GM18502 (cell line): ENCODE measurements at regions not wholly inside any gene's neighbourhood (a gene's known extent, or its start where the extent isn't known, plus 50 kb on each side); places are given as distances from the start of the nearest gene placed in this dataset.
"Not testable (repeated sequence)": the region's sequence is repeated elsewhere in the genome, so short reads cannot be mapped to it uniquely, and the experiment has no call there.

ENCODE experiments used
- ATAC-seq: cut with Tn5 transposase; IDR thresholded peaks from one replicate; pipeline ENCODE4 v1.9.1; 2021; ENCODE audit warnings: mild to moderate bottlenecking; ENCODE audit not compliant: unreplicated experiment, poor library complexity

- no peak for ATAC-seq
Observed at GRCh38 chr3:166279636-166280035, 442.4 kb upstream of the BCHE start.

DNA sequence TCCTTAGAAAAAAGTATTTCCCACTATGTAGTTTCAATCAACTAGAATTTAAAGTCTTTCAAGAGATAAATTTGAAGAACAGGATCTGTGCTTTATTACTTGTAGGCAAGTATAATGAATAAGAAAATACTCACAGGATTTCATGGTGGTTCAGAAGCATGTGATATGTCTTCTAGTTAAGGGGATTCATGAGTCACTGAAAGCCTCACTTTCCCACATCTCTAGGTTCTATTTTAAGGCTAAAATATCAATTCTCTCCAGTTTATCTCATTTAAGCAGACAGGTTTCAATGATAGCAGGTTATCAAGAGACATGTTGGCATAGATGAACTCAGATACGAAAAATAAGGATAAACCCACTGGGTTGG lies 437.8 kb upstream of the BCHE start:
- ATAC-seq, result no peak

DNA sequence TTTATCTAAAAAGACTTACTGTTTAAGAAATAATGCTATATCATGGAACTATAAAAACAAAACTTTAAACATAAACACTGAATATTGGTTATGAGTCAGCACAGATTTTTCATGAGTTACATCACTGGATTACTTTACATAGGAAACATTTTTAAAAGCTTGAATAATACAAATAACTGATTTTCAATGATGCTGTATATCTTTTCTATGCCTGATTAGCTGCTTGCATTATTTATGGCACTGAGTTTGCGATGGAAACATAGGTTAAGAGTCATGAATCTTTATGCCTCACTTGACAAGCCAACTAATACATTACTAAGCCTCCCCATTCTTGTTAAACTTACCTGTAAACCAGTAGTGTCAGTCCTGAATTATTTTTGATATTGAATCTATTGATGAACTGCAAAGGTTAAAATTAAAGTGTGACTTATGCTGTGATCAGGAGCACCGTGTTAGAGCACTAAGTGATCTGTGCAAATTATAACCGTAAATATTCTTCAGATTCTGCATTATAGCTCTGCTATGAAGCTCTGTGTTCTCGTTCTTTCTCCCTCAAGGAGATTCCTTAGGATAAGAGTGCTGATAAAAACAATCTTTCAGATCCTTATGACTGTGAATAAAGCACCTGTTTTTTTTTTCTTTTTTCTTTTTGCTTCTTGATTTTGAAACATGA lies 437.3 kb upstream of the BCHE start:
- ATAC-seq, result no peak

DNA sequence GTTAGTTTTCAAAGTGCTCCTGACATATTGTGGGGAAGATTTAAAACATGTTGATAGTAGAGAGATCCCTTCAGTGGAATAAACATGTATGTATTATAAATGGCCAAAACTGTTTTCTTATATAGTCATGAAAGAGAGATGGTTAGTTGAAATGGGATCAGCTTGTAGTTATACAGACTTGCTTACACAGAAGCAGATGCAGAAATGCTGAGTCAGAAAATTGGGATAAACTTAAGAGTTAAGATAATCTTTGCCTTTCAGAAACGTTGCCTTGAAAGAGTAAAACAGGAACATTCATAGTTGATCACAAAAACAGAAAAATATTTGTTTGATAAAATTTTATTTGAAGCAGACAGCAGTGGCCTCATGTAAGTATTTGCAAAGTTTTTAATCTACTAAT lies 433.2 kb upstream of the BCHE start:
- ATAC-seq, result no peak

DNA sequence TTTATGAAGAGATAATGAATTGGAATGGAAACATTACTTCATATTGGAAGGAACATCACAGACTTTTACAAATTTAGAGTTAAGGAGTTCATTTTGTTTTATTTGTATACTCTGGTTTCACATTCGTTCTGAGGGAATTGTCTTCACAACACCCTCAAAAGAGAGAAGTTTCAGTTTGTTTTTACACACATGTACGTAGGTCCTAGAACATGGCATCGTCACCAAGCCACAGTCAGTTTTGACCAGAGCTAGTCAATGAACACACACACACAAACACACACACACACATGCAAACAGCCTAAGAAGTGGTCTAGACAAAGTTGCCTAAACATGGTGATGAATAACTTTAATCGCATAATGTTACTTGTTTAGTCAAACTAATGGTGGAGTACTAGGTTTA lies 427.9 kb upstream of the BCHE start:
- no peak for ATAC-seq

DNA sequence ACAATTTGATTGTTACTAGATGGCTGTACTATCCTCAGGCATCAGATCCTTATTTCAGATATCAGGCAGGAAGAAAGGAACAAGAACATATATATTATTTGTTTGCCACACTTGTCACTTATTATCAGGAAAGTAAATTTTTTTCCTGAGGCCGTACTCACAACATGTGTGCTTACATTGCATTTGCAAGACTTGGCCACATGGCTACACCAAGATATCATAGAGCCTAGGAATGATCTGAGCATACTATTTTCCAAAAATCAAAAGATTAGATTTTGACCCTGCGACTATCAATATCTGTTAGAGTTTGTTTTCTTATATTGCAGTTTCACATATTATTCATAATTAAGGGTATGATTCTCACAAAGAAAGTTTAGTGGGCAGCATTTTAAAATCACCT lies 426.2 kb upstream of the BCHE start:
- ATAC-seq, result no peak

GRCh38 chr3:166258293-166258850 lies 421.1 kb upstream of the BCHE start:
- ATAC-seq, result not testable (repeated sequence)

DNA sequence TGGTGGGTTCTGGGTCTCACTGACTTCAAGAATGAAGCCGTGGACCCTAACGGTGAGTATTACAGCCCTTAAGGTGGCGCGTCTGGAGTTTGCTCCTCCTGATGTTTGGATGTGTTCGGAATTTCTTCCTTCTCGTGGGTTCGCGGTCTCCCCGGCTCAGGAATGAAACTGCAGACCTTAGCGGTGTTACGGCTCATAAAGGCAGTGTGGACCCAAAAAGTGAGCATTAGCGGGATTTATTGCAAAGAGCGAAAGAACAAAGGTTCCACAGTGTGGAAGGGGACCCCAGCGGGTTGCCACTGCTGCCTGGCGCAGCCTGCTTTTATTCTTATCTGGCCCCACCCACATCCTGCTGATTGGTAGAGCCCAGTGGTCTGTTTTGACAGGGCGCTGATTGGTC lies 420.5 kb upstream of the BCHE start:
- no peak for ATAC-seq

GRCh38 chr3:166248784-166249183 lies 411.6 kb upstream of the BCHE start:
- ATAC-seq, result no peak

DNA sequence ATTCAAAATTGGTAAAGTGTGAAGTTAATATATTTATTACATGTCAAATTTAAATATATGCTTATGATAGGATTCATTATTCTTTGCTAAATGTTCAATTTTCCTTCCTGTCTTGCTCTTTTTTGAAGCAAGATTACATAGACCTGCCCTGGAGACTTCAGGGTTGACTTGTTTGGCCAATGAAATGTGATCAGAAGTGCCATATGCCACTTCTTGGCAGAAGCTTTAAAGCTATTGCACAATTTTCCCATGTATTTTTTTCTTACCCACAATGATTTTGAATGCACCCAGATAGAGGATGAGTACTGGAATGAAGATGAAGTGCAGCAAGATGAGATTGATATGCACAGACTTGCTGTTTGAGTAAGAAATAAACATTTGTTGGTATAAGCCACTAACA lies 406.3 kb upstream of the BCHE start:
- no peak for ATAC-seq

GRCh38 chr3:166223120-166223519 lies 385.9 kb upstream of the BCHE start:
- no peak for ATAC-seq

DNA sequence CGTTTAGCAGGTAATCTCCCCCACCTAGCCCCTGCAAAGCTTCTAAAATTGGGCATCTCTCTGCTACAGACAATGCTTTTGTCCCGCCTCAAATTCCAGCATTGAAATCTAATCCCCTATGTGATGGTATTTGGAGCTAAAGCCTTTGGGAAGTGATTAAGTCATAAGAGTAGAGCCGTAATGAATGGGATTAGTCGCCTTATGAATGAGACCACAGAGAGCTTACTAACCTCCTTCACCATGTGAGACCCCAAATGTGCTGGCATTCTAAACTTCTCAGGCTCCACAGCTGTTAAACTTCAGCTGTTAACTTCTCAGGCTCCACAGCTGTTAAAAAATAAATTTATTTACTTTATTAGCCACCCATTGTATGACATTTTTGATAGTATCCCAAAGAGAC lies 374.2 kb upstream of the BCHE start:
- ATAC-seq, result no peak

DNA sequence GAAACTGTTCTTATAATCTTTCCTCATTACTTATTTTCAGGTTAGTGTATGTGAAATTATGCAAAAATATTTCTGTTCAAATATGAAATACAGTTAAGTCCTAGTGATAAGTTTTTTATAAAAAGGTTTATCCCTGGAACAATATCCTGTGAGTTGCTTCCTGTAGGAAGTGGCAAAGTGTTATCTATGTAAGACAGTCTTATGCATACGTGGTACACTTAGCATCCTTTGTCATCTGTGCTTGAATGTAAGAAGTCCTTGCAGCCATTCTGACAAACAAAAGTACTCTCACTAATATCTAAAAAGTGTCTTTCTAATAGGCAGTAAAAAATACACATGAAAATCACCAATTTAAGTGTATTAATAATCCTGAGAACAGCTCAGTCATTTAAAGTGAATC lies 372.5 kb upstream of the BCHE start:
- ATAC-seq, result no peak

GRCh38 chr3:166205158-166205557 lies 367.9 kb upstream of the BCHE start:
- ATAC-seq, result no peak

DNA sequence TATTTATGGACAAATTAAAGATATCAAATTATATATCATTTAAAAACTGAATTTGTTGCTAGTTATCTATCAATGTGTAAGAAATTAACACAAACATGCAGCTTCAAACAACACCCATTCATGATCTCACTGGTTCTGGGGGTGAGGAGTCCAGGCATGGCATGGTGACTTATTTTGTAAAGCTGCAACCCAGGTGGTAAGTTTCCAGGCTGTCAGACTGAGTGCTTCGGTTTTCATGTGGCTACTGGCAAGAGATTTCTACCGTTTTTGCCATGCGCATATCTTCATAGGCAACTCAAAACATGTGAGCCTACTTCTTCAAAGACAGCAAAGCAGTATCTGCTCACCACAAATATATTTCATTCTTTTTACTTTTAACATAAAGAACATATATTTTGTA lies 364.3 kb upstream of the BCHE start:
- ATAC-seq, result no peak

DNA sequence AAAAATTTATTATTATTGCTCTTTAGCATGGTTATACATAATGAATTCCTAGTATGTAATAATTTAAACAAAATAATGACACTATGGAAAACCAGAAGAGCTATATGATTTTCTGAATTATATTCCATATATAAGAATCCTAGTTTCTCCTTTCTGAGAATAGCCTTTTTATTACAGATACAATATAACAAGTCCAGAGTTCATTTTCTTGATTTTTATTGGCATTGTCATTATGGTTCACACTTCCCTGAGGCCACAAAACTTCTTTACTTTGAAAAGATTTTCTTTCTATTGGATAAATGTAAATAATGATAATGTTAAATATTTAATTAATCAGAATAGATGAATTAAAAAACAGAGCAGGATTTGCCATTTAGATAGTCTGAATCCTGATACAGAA lies 362.3 kb upstream of the BCHE start:
- no peak for ATAC-seq

- no peak for ATAC-seq
Observed at GRCh38 chr3:166195808-166196207, 358.6 kb upstream of the BCHE start.

- ATAC-seq, result no peak
Observed at GRCh38 chr3:166191411-166191810, 354.2 kb upstream of the BCHE start.

DNA sequence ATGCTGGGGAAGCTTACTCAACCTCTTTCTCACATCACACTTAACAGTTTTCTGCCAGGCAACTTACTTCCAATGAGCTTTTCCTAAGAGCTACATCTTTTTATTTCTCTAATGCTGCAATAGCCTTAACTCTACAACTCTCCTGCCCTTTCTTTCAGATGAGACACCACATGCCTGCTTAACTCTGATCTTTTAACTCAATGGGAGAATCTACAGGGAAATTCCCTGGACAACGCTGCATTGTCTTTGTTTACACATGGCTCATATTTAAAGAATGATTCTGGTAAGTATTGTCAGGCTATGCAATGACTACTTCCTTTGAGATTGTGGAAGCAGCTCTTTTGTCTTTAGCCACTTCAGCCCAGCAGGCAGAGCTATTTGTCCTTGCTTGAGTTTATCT lies 353.1 kb upstream of the BCHE start:
- ATAC-seq, result no peak

DNA sequence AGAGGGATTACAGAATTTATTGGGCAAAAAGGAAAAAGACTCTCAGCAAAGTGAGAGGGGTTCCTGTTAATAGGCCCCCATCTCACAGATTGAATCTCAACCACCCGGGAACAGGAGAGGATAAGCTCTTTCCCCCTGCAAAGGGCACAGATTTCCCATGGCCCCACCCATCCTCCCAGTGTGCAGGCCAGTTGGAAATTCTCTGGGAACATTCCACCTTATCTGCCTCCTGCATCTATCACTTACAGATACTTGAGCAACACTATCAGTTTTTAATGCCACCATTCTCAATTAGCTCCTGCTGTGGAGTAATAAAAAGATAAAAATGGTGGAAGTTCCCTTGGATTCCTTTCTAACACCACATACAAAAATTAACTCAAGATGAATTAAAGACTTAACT lies 350.0 kb upstream of the BCHE start:
- ATAC-seq, result no peak

DNA sequence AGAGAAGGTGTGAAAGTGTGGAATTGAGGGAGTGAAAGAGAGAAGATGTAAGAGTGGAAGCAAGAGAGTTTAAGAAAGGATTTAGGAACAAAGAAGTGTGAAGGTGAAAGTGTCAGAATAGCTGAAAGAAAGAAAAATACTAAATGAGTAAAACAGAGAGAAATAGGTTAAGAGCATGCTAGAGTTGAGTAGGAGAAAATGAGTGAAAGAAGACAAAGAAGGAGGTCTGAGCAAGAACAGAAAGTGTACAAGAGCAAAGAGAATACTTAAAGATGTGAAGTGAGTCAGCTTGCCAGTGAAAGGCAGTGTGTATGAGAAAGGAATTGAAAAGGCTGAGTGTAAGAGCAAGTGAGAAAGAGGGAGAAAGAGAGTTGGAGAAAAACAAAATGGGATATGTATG lies 348.8 kb upstream of the BCHE start:
- ATAC-seq, result no peak

- no peak for ATAC-seq
Observed at GRCh38 chr3:166177130-166177529, 339.9 kb upstream of the BCHE start.

- no peak for ATAC-seq
Observed at GRCh38 chr3:166171695-166172094, 334.5 kb upstream of the BCHE start.
